ENCODE measurements at regions not wholly inside any gene's neighbourhood (a gene's known extent, or its start where the extent isn't known, plus 50 kb on each side); places are given as distances from the start of the nearest gene placed in this dataset.

DNA sequence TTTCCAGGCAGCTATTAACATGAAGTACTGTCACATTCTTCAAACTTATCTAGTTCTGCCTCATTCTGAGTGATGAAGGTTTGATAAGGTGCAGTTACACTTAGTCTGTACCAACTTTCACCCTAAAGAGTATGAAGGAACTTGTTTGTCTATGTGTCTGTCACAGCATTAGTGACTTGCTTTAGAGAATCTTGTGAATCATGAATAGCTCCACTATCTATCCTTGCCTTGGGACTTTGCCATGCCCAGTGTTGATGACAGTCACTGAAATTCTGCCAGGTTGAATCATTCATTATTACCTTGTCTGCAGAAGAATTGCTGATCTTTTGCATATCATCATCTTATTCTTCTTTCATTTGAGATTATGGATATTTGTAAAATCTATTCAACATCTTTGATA lies 50.9 kb upstream of the A1CF start:
- Histone ChIP-seq H4K5ac (ENCODE audit: low read depth, low read length) (no peak overlapping the region), H2BK120ac (ENCODE audit: low read depth, low read length) (no peak overlapping the region), H3K27me3 (ENCODE audit: control insufficient read depth, insufficient read depth, low read length) (peaks cover 16% of the 10 kb centered on the region), H3K27ac (ENCODE audit: insufficient read depth, low read length) (no peak overlapping the region), H4K20me1 (ENCODE audit: insufficient read depth, low read length) (no peaks in the 10 kb centered on the region), H4K91ac (ENCODE audit: insufficient read depth, low read depth, low read length) (no peak overlapping the region), H3K79me1 (ENCODE audit: low read depth in 1 of 2, low read length in 2 of 2) (no peaks in the 10 kb centered on the region), H3K18ac (ENCODE audit: low read depth, low read length) (no peak overlapping the region), H3K4me2 (ENCODE audit: low read depth, low read length) (no peak overlapping the region), H3K4me3 (ENCODE audit: insufficient read depth, low read depth, low read length) (no peak overlapping the region), H2AFZ (replicated peaks; ENCODE audit: low read length, poor library complexity) (no peak overlapping the region), H3K9me3 (ENCODE audit: control insufficient read depth, insufficient read depth, low read length) (no peaks in the 10 kb centered on the region), H3K4me1 (ENCODE audit: control insufficient read depth, insufficient read depth, low read length) (no peaks in the 10 kb centered on the region), H2BK20ac (ENCODE audit: low read depth, low read length) (no peak overlapping the region), H3K9ac (ENCODE audit: low read depth, low read length) (no peak overlapping the region), H4K8ac (ENCODE audit: low read depth in 2 of 2, low read length in 2 of 2) (no peak overlapping the region), H3K23ac (ENCODE audit: low read depth, low read length) (no peak overlapping the region), H2BK15ac (ENCODE audit: low read depth, low read length) (no peak overlapping the region), H3K56ac (ENCODE audit: extremely low read depth, insufficient read depth, low read length) (no peak overlapping the region), H2AK5ac (ENCODE audit: low read depth, low read length) (no peak overlapping the region), H2BK5ac (ENCODE audit: low read depth, low read length, poor library complexity, severe bottlenecking) (no peak overlapping the region), H3K36me3 (ENCODE audit: control insufficient read depth, insufficient read depth, low read length) (no peaks in the 10 kb centered on the region), H3K9me1 (ENCODE audit: insufficient read depth, low read length) (no peaks in the 10 kb centered on the region), H3K4ac (ENCODE audit: low read depth, low read length) (no peak overlapping the region), H2AK9ac (replicated peaks; ENCODE audit: low read depth, low read length, poor library complexity) (no peak overlapping the region), H3K14ac (replicated peaks; ENCODE audit: low read depth, low read length) (no peak overlapping the region)
- intact Hi-C loops (cut with micrococcal nuclease) (no loop called here), dilution Hi-C loops (cut with HindIII; ENCODE audit: low sequenced_read_pairs, unreplicated experiment) (no loop called here), in situ Hi-C loops (cut with MboI; ENCODE audit: low sequenced_read_pairs) (no loop called here)
- DNase-seq (no peak), ATAC-seq (ENCODE audit: low read depth) (no peak)
- POLR2A ChIA-PET (ENCODE audit: unreplicated experiment) = no interaction called here
- no peak for TF ChIP-seq RCOR1 (IDR thresholded peaks at IDR 0.05; ENCODE audit: insufficient replicate concordance, low read length)
- no peak for TF ChIP-seq MXI1 (IDR thresholded peaks at IDR 0.05; ENCODE audit: borderline replicate concordance, low read depth, low read length)
- TF ChIP-seq CHD1 (IDR thresholded peaks at IDR 0.05; ENCODE audit: low read depth, low read length) = no peak
- no peak for TF ChIP-seq BHLHE40 (IDR thresholded peaks at IDR 0.05; ENCODE audit: low read depth, low read length)
- no peak for TF ChIP-seq NFE2L2 (IDR thresholded peaks at IDR 0.05; ENCODE audit: low read depth, low read length)
- no TSS peak for BruUV-seq (replicated peaks)
- CTCF ChIA-PET = no interaction called here

Data from IMR-90 (cell line).